Skeletal muscle satellite cell (primary cell): ENCODE measurements at regions not wholly inside any gene's neighbourhood (a gene's known extent, or its start where the extent isn't known, plus 50 kb on each side); places are given as distances from the start of the nearest gene placed in this dataset.

Experiments
- H3K27me3 ChIP-seq: 2 replicates; pipeline ENCODE4 v1.7.0; 2013; ENCODE audit warnings: low read length; ENCODE audit not compliant: control insufficient read depth, insufficient read depth
- H3K36me3 ChIP-seq: 2 replicates; pipeline ENCODE4 v1.7.0; 2013; ENCODE audit warnings: mild to moderate bottlenecking, control low read depth, low read length; ENCODE audit not compliant: insufficient read depth
- H3K4me1 ChIP-seq: 2 replicates; pipeline ENCODE4 v1.7.0; 2013; ENCODE audit warnings: low read length; ENCODE audit not compliant: control insufficient read depth, insufficient read depth
- H3K4me2 ChIP-seq: 2 replicates; pipeline ENCODE4 v1.7.0; 2013; ENCODE audit warnings: mild to moderate bottlenecking, low read length
- H3K4me3 ChIP-seq: 2 replicates; pipeline ENCODE4 v1.7.0; 2013; ENCODE audit warnings: low read length
- H3K9ac ChIP-seq: 2 replicates; pipeline ENCODE4 v1.7.0; 2013; ENCODE audit warnings: mild to moderate bottlenecking, low read depth, low read length, moderate library complexity
- H3K9me3 ChIP-seq: replicated peaks from 2 replicates; pipeline ENCODE4 v1.7.0; 2013; ENCODE audit warnings: mild to moderate bottlenecking, control low read depth, low read length

GRCh38 chr5:16013334-16014065 lies 166.1 kb downstream of the MARCHF11 start:
- Histone ChIP-seq H3K4me1 (no peaks in the 10 kb centered on the region), H3K36me3 (no peaks in the 10 kb centered on the region), H3K4me2 (no peak overlapping the region), H3K9me3 (no peaks in the 10 kb centered on the region), H3K9ac (no peak overlapping the region), H3K4me3 (no peak overlapping the region), H3K27me3 (no peaks in the 10 kb centered on the region)

DNA sequence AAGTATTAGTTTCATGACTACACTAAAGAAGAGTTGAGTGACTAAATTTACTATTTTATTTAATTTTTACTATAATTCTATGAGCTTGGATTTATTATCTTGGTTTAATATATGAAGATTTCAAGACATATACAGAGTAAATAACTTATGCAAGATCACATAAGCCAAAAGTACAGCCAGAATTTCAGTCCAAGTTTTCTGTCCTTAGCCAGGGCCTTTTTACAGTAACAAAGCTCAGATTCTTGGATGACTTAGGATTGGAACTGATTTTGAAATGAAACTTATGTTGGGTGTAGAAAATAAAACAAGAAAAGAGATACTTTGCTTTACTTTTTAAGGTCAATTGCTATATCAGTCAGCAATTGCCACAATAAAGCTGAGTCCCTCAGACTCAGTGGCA lies 170.3 kb downstream of the MARCHF11 start:
- Histone ChIP-seq H3K9me3 (no peaks in the 10 kb centered on the region), H3K4me3 (no peak overlapping the region), H3K36me3 (no peaks in the 10 kb centered on the region), H3K27me3 (peaks cover 6% of the 10 kb centered on the region), H3K4me2 (no peak overlapping the region), H3K9ac (no peak overlapping the region), H3K4me1 (no peaks in the 10 kb centered on the region)

DNA sequence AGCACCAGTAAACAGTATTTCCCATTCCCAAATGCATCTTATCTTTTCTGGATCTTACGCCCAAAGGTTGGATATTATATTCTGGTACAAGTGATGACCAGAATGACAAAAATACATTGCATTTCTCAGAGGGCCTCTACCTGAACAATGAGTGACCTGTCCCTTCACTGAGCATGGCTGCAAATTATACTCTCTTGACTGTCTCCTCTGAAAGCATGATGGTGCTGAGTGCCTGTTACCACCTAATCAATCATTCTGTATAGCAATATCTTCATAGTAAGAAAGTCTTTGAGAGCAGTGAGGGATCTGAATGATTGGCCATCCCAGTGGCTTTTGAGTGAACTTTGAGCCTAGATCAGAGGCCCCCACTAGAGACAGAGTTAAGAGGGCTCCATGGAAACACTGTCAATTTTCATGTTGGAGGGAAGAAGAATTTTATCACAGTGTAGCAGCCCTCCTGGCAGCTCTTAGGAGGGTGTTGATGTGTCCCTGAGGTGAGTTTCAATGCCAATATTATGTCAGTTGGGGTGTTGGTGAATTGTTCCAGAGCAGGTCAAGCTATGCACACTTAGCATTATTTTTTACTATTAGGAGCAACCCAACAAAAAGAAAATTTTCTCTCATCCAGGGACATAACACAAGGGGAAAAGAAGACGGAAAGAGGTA lies 171.7 kb downstream of the MARCHF11 start:
- H3K4me1 ChIP-seq = no peaks in the 10 kb centered on the region
- no peaks in the 10 kb centered on the region for H3K36me3 ChIP-seq
- no peak overlapping the region for H3K9ac ChIP-seq
- H3K4me3 ChIP-seq = no peak overlapping the region
- H3K4me2 ChIP-seq = no peak overlapping the region
- no peaks in the 10 kb centered on the region for H3K9me3 ChIP-seq
- peaks cover 6% of the 10 kb centered on the region for H3K27me3 ChIP-seq

DNA sequence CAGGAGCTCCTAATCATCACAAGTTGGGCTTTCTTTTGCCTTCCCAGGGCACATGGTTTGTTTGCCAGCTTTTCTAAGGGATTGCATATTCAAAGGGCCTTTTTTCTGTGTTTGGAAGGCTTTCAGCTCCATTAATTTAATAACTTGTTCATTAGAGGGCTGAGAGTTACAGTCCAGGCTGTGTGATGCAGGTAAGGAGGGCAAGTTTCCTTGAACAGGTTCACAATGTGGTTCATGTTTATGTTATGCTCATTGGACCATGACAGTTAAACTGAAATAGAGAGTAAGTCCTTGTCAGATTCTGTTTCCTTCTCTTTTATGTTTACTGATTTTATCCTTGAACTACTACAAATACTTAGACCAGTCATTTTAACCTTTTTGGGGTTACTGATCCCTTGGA lies 174.4 kb downstream of the MARCHF11 start:
- H3K4me1 ChIP-seq = no peaks in the 10 kb centered on the region
- no peak overlapping the region for H3K4me3 ChIP-seq
- no peaks in the 10 kb centered on the region for H3K9me3 ChIP-seq
- H3K4me2 ChIP-seq = no peak overlapping the region
- no peak overlapping the region for H3K9ac ChIP-seq
- H3K27me3 ChIP-seq = peaks cover 9% of the 10 kb centered on the region
- no peaks in the 10 kb centered on the region for H3K36me3 ChIP-seq

- Histone ChIP-seq H3K36me3 (no peaks in the 10 kb centered on the region), H3K27me3 (peaks cover 27% of the 10 kb centered on the region), H3K4me2 (no peak overlapping the region), H3K9ac (no peak overlapping the region), H3K4me3 (no peak overlapping the region), H3K9me3 (no peaks in the 10 kb centered on the region), H3K4me1 (no peaks in the 10 kb centered on the region)
Measured at GRCh38 chr5:16000056-16000455, 179.5 kb downstream of the MARCHF11 start.

GRCh38 chr5:15995341-15996052 lies 184.1 kb downstream of the MARCHF11 start:
- Histone ChIP-seq H3K9me3 (no peaks in the 10 kb centered on the region), H3K4me2 (no peak overlapping the region), H3K9ac (no peak overlapping the region), H3K4me3 (no peak overlapping the region), H3K36me3 (no peaks in the 10 kb centered on the region), H3K4me1 (peaks cover 13% of the 10 kb centered on the region), H3K27me3 (peaks cover 27% of the 10 kb centered on the region)

- no peak overlapping the region for H3K4me2 ChIP-seq
- peaks cover 12% of the 10 kb centered on the region for H3K27me3 ChIP-seq
- no peak overlapping the region for H3K4me3 ChIP-seq
Measured at GRCh38 chr5:15993919-15994318, 185.7 kb downstream of the MARCHF11 start.

GRCh38 chr5:15993334-15993733 lies 186.3 kb downstream of the MARCHF11 start:
- Histone ChIP-seq H3K4me1 (peaks cover 13% of the 10 kb centered on the region), H3K36me3 (no peaks in the 10 kb centered on the region), H3K9ac (no peak overlapping the region), H3K27me3 (peaks cover 8% of the 10 kb centered on the region), H3K9me3 (no peaks in the 10 kb centered on the region), H3K4me2 (peak overlapping the region; percentile 35), H3K4me3 (no peak overlapping the region)

More at GRCh38 chr5:15993919-15994318, 185.7 kb downstream of the MARCHF11 start:
- H3K36me3 ChIP-seq = no peaks in the 10 kb centered on the region
- peaks cover 13% of the 10 kb centered on the region for H3K4me1 ChIP-seq
- H3K9ac ChIP-seq = no peak overlapping the region
- H3K9me3 ChIP-seq = no peaks in the 10 kb centered on the region

DNA sequence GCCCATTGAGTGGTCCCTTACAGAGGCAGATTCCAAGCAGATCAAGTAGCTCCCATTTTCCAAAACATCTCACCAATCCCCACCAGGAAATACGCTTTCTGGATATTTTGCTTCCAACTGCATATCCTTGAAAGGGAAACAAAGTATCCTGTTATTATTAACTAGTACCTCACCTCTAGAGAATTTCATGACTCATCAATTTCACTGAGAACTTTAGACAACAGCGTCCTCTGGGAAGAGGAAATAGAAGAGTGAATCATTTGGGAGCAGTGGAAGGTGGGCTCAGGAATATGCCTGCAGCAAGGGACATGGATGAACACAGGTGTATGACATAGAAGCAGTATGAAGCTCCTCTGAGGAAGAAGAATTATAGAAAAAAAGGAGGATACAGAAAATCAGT lies 186.7 kb downstream of the MARCHF11 start:
- Histone ChIP-seq H3K9ac (no peak overlapping the region), H3K9me3 (no peaks in the 10 kb centered on the region), H3K27me3 (peaks cover 5% of the 10 kb centered on the region), H3K4me3 (no peak overlapping the region), H3K4me1 (peaks cover 13% of the 10 kb centered on the region), H3K4me2 (peak overlapping the region; percentile 35), H3K36me3 (no peaks in the 10 kb centered on the region)

DNA sequence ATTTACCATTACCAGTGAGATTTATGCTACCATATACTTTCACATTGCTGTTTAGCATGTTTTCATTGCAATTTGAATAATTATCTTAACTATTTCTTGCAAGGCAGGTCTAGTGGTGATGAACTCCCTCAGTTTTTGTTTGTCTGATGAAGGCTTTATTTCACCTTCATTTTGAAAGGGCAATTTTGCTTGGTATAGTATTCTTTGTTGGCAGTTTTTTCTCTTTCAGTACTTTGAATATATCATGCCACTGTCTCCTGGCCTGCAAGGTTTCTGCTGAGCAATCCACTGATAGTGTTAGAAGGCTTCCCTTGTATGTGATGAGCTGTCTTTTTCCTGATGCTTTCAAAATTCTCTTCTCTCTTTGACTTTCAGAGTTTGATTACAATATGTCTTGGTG lies 188.0 kb downstream of the MARCHF11 start:
- Histone ChIP-seq H3K9me3 (no peaks in the 10 kb centered on the region), H3K27me3 (no peaks in the 10 kb centered on the region), H3K4me2 (no peak overlapping the region), H3K9ac (no peak overlapping the region), H3K36me3 (no peaks in the 10 kb centered on the region), H3K4me1 (peaks cover 13% of the 10 kb centered on the region), H3K4me3 (no peak overlapping the region)
